ENCODE measurements at regions not wholly inside any gene's neighbourhood (a gene's known extent, or its start where the extent isn't known, plus 50 kb on each side); places are given as distances from the start of the nearest gene placed in this dataset.
"Not testable (repeated sequence)": the region's sequence is repeated elsewhere in the genome, so short reads cannot be mapped to it uniquely, and the experiment has no call there.

DNA sequence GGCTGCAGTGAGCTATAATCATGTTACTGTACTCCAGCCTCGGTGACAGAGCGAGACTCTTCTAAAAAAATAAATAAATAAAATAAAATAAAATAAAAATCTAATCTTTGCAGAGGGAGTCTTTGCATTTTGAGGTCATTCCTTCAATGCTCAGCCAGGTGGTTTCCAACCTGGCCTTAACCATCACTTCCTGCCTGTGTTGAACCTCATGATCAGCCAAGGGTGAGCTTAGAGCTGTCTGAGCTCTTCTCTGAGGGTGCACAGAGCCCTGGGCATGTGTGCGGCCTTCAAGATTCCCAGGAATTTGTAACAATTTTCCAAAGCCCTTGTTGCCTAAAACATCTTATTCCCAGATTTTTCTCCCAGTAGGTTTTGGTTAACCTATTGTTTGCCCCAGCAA, 94.3 kb downstream of the KCNJ12 start:
- not testable (repeated sequence) for DNase-seq

DNA sequence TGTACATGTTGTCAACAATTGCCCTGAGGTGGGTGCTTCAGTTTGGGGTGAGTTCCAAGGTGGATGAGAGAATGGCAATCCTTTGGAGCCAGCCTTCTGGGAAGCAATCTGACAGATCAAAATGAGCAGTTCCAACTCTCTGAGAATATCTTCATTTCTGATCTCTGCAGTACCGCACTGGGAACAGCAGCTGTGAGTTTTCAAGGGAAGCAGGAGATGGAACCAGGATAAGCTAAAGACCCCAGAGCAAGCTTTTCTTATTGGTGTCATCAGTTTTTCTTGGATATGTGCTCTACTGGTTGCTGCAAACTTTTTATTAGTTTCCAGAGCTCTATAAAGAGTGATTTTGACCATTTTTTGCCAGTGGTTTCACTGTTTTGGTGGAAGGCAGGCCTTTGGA, 94.7 kb downstream of the KCNJ12 start:
- DNase-seq = no peak

DNA sequence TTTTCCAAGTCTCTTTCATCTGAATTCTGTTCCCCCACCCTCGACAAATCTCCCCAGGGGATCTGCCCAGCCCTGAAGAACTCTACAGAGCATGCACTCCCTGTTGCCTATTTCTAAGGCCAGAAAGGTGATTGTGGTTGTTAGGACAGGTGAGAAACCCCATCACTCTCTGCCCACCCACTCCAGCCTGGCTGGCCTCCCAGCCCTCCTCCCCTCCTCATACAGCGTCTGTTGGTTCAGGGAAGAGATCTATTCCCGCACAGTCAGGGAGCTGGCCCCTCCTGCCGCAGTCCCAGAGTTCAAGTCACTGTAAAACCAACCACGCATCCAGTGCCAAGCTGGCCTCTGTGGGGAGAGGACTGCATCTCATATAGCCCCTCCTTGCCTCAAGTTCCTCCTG, 98.7 kb downstream of the KCNJ12 start:
- no peak for DNase-seq

DNA sequence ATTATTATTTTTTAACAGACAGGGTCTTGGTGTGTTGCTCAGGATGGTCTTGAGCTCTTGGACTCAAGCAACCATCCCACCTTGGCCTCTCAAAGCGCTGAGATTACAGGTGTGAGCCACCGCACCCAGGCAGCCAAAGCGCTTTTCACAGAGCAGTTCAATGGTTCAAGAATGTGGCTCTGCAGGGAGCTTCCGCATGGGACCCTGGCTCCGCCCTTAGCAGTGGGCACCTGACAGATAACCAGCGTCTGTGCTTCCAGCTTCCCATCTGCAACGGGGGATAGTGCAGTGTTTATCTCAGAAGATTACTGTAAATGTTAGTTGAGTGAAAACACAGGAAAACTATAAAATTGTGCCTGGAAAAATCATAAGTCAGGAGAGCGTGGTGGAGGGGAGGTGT, 99.4 kb downstream of the KCNJ12 start:
- no peak for DNase-seq

DNA sequence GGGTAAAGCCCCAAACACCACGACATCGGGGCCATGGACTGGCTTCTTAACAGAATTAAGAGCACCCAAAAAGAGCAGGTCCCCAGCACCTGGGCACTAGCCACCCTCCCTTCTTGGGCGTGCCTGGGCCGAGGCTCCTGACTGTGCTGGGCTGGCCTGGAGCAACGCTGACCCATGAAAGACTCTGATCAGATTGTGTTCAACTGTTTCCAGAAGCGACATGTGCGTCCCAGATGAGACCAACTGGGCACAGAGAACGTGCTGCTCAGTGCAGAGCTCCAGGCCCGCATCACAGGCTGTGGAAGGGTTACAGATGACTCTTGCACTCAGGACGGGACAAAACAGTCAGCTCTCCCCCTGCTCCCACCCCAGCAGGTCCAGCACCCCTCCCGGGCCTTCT, 100.7 kb downstream of the KCNJ12 start:
- DNase-seq = no peak

DNA sequence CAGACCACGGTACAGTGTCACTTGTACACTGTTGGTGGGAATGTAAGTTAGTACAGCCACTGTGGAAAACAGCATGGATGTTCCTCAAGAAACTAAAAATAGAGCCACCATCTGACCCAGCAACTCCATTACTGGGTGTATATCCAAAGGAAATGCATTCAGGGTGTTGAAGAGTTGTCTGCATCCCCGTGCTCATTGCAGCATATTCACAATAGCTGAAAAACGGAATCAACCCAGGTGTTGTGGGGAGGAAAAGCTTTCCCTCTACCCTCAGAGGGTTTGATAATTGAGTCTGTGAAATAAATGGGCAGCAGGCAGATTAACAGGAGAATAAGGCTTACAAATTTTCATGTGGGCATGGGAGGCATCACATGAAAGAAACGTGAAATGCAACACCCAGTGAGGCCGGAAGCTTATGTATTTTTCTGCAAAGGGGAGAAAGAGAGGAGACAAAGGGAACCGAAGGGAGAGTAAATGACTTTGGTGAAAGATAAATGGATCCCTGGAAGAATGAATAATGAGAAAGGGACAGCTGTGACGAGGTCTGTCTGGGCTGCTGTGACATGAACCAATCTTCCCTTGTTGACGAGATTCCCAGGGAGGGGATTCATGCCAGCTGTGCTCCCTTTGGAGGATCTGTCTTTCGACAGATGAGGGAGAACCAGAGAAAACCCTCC, 106.2 kb downstream of the KCNJ12 start:
- DNase-seq = no peak

DNA sequence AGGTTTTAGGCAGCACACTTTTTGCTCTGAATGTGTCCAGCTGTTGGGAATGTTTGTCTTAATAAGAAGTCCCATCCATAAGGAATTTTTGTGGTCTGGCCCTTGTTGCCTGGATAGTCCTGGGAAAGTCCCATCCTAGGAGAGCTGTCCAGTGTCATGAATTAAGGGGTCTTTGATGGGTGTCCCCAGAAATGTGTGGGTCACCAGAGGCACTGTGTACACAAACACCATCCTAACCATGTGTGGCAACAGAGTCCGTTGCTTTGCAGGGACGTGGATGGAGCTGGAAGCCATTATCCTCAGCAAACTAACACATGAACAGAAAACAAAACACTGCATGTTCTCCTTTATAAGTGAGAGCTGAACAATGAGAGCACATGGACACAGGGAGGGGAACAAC, 111.9 kb downstream of the KCNJ12 start:
- DNase-seq = not testable (repeated sequence)

DNA sequence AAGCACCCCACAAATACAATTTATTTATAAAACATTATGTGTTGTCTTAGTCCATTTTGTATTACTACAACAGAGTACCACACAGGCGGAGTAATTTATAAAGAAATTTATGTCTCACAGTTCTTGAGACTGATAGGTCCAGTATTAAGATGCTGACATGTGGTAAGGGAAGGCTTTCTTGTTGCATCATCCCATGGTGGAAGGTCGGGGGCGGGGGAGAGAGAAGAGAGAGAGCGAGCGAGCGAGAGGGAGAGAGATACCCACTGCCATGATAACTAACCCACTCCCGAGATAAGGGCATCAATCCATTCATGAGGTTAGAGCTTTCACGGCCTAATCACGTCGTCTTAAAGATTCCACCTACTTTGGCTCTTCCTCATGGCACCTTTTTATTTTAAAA, 117.8 kb downstream of the KCNJ12 start:
- DNase-seq = no peak

DNA sequence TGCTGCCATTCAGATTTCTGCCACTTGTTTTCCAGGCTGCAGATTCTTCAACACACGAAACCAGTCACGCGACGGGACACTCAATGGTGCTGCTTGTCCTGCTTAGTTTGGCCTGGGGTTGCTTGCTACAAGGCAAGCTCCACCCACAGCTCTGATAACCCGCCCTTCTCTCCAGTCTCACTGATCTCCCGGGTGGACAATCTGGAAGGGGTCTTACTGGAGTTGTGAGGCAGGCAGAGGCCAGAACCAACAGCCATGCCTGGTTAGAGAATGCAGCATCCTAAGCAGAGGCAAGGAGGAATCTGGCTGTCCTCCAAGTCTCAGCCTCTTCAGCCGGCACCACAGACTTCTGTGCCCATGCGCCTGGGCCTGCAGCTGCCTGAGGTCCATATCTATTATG, 119.1 kb downstream of the KCNJ12 start:
- no peak for DNase-seq

DNA sequence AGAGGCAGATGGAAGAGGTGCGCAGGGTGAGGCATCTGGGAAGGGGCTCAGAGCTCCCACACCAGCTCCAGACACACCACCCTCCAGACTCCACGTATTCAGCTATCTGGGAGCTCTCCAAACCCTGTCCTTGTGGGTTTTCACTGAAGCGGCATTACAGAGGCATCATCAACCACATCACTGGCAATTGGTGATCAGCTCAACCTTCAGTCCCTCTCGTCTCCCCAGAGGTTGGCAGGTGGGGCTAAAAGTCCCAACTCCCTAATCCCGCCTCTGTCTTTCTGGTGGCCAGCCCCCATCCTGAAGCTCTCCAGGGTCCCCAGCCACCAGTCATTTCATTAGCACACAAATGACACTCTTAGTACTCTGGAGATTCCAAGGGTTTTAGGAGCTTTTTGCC, 123.9 kb downstream of the KCNJ12 start:
- no peak for DNase-seq

DNA sequence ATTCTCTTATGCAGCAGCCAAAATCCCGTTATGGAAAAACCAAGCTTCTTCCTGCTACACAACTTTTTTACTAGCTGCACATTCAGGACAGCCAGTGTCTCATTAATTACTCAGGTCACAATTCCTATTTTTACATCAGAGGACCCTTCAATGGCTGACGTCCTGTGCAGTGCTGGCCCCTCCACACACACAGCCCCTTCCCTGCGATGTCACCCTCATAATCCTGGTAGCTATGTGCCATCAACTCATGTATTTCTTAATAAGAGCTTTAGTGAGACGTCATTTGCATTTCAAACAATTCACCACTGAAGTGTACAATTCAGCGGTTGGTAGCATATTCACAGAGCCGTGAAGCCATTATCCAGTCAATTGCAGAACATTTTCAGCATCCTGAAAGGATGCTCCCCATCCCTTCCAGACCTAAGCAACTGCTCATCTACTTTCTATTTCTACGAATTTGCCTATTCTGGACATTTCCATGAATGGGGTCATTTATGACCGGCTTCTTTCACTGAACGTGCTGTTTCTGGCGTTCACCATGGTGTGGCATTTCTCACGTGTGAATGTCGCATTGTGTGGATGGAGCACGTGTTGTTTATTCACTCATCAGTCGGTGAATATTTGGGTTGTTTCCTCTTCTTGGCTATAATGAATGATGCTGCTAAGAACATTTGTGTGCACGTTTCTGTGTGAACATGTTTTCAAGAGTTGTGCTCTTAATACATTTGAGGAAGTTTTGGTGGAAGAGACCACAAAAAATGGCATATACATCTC, 126.0 kb downstream of the KCNJ12 start:
- not testable (repeated sequence) for DNase-seq

DNA sequence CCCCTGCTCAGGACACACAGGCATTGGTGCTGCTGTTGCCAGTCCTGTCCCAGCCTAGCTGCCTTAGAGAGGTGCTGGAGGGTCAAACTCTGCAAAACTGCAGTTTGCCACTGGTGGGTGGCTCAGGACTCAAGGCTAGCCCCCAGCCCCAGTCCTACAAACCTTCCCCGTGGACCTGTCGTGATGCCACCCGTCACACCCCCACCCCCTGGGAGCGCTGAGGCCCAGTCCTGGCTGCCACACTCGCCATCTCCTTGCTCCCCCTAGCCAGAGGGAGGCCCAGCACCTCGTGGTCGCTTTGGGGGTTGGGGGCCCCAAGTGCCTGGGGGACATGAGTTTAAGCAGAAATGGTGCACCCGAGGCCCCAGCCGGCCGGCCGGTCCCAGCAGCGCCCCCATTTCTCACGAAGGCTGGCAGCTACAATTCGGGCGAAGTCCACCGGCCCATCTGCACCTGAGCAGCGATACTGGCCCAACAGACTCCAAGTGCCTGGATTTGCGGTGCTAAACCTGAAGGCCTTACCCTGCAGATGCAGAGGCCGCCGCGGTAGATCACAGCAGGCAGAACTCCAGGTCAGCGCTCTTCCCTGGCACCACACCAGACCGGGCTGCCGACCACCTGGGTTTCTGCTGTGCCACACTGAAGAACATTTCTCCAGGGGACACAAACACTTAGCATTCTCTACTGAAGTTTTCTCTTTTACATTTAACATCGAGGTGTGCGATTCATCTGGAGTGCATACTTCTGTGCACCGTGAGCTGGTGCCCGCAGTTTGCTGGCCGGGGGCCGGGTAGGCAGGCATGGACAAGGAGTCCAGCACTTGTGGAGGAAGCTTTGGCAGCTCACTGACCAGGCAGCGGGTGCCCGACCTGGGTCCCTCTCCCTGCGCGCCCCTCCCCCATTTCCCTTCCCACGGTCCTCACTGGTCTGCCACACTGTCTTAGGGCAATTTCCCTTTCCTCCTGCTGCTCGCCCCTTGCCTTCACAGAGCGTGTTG, 130.0 kb downstream of the KCNJ12 start:
- DNase-seq = no peak

DNA sequence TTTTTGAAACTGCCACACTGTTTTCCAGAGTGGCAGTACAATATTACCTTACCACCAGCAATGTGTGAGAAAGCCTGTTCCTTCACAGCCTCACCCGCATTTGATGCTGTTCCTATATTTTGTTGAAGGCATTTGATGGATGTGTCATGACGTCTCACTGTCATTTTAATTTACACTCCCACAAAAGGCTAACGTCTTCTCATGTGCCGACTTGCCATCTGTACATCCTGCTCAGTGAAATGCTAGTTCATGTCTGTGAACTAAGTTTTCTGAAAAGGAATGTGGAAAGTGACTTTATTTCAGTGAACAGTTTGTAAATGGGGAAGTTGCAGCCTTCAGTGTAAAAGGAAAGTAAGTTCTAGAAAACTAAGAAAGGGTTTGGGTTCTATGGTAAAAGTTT, 131.6 kb downstream of the KCNJ12 start:
- not testable (repeated sequence) for DNase-seq

DNA sequence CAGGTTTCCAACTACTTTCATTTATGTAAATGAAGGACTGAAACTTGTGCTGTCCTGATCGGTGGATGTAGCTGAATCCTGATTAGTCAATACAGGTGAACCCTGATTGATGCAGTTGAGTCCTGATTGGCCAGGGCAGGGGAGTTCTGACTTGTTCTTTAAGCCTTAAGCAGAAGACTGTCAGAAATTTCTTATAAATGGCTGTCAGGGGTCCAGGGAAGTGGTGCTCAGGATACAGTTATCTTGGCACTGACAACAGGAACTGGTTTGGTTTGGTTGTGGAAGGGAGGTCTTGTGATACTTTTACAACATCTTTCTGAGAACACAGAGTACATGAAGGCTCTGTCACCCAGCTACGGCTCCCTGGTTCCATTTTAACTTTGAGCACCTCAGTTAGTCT, 132.1 kb downstream of the KCNJ12 start:
- no peak for DNase-seq

DNA sequence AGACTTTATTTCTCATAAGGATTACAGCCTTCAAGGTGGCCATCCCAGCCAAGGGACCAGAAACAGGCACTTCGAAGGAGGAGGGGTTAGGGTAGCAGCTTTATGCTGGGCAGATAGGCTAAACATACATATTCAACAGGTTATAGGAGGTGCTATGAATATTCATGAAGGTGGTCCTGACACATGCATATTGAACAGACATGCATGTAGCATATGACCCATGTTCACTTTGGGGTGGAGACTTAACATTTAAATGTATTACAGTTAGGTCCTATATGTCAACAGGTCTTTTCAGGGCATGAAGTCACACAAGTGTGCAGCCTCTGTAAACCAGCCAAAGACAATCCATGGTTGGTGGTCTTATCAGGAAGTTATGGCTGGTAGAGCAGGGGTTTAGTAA, 133.2 kb downstream of the KCNJ12 start:
- DNase-seq = not testable (repeated sequence)

DNA sequence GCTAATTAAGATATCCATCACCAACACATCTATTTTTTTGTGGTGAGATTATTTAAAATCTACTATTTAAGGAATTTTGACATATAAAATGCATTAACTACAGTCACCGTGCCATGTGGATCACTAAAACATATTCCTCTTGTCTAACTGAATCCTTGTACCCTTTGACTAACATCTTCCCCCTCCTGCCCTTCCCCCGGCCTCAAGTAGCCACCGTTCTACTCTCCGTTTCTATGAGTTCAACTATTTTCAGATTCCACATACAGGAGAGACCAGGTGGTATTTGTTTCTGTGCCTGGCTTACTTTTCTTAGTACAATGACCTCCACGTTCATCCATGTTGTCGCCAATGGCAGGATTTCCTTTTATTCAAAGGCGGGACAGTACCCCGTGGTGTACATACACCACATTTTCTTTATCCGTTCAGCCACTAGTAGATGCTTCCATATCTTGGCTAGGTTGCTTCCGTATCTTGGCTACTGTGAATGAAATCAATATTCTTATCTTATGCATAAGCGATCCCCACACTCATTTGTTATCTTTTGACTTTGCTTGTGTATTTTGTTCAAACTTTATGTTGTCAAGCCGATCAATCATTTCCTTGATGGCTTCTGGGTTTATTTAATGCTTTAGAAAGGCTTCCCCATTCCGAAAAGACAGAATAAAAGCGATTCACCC, 134.7 kb downstream of the KCNJ12 start:
- DNase-seq = no peak

DNA sequence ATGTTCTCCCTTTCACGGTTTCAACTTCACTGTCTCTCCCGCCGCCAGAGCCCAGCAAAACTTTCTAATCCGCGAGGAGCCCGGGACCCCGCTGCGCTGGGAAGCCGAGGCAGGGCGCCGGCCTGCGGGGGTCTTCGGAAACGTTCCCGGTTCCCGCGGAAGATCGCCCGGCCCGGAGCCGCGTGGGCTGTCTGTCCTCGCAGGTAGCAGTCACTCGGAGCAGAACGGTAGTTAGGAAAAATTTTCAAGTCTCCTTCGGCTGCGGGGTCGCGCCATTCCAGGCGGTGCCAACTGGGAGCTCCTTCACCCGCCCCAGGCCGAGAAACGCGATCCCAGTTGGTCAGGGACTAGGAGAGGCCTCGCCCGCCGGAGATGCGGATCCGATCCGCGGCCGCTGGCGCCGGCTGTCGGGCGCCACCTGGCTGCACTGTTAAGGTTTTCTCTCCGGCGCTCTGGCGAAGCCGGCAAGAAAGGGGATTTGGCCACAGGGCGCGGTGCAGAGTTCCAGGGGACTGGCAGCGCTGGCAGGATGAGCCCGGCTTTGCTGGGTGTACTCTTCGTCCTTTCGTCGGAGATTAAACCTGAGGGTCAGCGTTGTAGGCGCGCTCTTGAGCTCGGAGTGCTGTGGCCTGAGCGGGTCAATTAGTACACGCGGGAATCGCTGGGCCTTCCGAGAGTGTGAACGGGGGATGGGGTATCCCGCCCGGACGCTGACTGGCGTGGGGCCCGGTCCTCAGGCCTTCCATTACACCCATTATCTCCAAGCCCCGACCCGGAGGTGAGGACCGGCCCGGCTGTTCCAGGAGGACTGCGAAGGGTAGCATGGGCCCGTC, 135.4 kb downstream of the KCNJ12 start:
- DNase-seq = peak; percentile 81

DNA sequence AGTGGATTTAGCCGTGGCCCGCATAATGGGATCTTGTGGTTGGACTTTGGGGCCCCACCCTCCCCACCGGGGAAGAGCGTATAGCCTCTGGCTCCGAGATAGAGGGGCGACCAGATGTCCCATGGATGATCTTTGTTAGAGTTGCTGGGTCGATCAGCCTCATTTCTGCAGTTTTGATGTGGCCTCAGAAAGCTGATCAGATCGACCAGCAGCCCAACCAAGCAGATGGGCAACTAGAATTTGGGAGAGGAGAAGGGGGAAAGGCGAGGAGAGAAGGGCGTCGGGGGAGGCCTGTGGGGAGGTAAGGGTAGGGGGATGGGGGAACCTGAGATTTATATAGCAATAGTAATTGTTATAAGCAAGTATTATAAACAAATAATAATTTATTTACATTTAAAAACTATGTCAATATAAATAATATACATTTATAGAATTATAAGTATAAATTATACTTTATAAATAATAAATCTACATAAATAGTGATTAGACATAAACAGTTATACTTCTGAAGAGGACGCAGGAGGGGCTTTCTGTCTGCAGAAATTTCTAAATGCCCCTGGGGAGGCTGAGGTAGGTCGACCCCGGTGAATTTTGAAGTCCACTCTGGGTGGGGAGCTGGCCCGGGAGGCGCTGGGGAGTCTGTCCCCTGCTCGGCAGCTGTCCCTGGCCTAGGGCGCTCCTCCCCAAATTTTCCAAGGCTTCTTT, 136.3 kb downstream of the KCNJ12 start:
- peak; percentile 4 for DNase-seq

DNA sequence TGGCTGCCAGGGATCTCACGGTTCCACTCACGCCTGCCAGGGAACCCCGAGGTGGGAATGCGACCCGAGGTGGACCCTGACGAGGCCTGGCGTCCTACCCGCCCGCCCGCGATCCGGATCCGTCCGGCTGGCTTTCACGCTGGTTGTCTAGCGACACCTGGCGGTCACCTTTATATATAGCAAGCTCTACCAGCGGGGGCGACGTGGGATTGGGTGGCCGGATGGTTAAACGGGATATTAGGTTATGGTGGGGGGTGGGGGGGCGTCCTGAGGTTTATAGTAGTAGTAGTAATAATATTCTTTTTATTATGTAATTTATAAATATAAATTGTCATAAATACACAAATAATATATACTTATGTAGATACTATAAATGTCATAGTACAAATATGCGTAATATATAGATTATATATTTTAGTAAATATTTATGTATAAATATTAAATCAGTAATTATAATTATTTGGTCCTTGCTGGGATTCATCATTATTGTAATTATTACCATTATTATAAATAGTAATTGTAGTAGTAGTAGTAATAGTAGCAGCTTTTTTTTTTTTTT, 136.9 kb downstream of the KCNJ12 start:
- DNase-seq = peak; percentile 83

DNA sequence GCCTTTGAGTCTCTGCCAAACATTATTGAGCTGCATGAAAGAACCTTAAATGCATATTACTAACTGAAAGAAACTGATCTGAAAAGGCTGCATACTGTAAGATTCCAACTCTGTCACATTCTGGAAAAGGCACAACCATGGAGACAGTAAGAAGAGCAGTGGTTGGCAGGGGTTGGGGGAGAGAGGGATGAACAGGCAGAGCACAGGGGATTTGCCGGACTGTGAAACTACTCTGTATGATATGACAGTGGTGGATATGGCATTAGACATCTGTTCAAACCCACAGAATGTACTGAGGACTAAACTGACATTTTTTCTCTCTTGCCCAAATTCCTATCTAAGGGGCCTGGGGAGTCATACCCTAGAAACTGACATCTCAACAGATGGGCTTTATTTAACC, 138.4 kb downstream of the KCNJ12 start:
- DNase-seq = not testable (repeated sequence)

All from stimulated activated CD4-positive, alpha-beta T cell treated with anti-CD3 and anti-CD28 coated beads, Interleukin-15, amount 100 ng/mL, for 24 hours (primary cell).